Gastrocnemius medialis (tissue), 4 donors: ENCODE measurements at regions not wholly inside any gene's neighbourhood (a gene's known extent, or its start where the extent isn't known, plus 50 kb on each side); places are given as distances from the start of the nearest gene placed in this dataset.

Source experiments
- ATAC-seq, 2 donors: fragments of 150-250 bp; one replicate each; pipeline ENCODE4 v1.9.1; 2016
- DNase-seq, 2 donors: peaks; one replicate each; pipeline ENCODE4 v3.0.0-alpha.2; 2019
- H3K27ac ChIP-seq, 4 donors: fragments of 200-600 bp; sonication (generic); 1 replicate in 1 of 4; 2 replicates in 3 of 4; pipeline ENCODE4 v1.5.1; 2016 to 2018; ENCODE audit warnings: mild to moderate bottlenecking in 2 of 4, moderate library complexity in 1 of 4
- H3K27me3 ChIP-seq, 3 donors: fragments of 200-600 bp; sonication (generic) in 2 of 3; 1 replicate in 1 of 3; 2 replicates in 2 of 3; pipeline versions ENCODE4 v1.5.1 to v1.6.0; 2016 to 2019; ENCODE audit warnings: mild to moderate bottlenecking in 1 of 3, moderate library complexity in 1 of 3
- H3K36me3 ChIP-seq, 2 donors: fragments of 200-600 bp; sonication (generic) in 1 of 2; one replicate each; pipeline ENCODE4 v1.5.1; 2017 to 2018
- H3K4me1 ChIP-seq, 2 donors: fragments of 200-600 bp; sonication (generic) in 1 of 2; one replicate each; pipeline ENCODE4 v1.5.1; 2016 to 2017; ENCODE audit warnings: mild to moderate bottlenecking in 2 of 2
- H3K4me3 ChIP-seq, 4 donors: fragments of 200-600 bp; sonication (generic) in 3 of 4; 1 replicate in 1 of 4; 2 replicates in 3 of 4; pipeline ENCODE4 v1.5.1; 2016 to 2019; ENCODE audit warnings: mild to moderate bottlenecking in 2 of 4
- H3K9me3 ChIP-seq, 3 donors: fragments of 200-600 bp; sonication (generic) in 2 of 3; 1 replicate in 1 of 3; 2 replicates in 2 of 3; pipeline ENCODE4 v1.5.1; 2016 to 2019
- POLR2A ChIP-seq, 2 donors: fragments of 450-650 bp; IDR thresholded peaks; one replicate each; pipeline ENCODE4 v1.6.1; 2017; ENCODE audit warnings: antibody characterized with exemption in 2 of 2, mild to moderate bottlenecking in 2 of 2, moderate library complexity in 2 of 2
- in situ Hi-C, 4 donors: fragments of 200-750 bp; cut with MboI; loops; one replicate each; pipeline versions ENCODE4 v1.15.0 to v1.8.0; 2017; ENCODE audit warnings: low sequenced_read_pairs in 4 of 4
- intact Hi-C: fragments of 100-400 bp; cut with DNase I; formaldehyde crosslinking; loops from one replicate; pipeline ENCODE4 v1.15.1; 2023; ENCODE audit warnings: low total_unique reads
- TF ChIP-seq, protein P1 (sequence below), 5 experiments: fragments of 450-650 bp in 3 of 5; fragments of 200-600 bp in 2 of 5; sonication (generic) in 2 of 5; IDR thresholded peaks in 4 of 5; conservative IDR thresholded peaks in 1 of 5; 1 replicate in 4 of 5; 2 replicates in 1 of 5; pipeline ENCODE4 v1.5.1; 2016 to 2019; ENCODE audit warnings: antibody characterized with exemption in 5 of 5, mild to moderate bottlenecking in 3 of 5, moderate library complexity in 3 of 5

DNA sequence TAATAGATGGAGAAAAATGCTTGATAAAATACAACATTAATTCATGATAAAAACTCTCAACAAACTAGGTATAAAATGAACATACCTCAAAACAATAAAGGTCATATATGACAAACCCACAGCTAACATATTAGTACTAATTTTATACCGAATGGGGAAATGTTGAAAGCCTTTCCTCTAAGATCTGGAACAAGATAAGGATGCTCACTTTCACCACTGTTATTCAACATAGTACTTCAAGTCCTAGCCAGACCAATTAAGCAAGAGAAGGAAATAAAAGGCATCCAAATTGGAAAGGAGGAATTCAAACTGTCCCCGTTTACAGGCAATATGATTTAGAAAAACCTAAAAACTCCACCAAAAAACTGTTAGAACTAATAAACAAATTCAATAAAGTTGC lies 61.5 kb upstream of the CTIF start:
- no peak for TF ChIP-seq POLR2A (IDR thresholded peaks at IDR 0.05)
- TF ChIP-seq, protein P1, sequence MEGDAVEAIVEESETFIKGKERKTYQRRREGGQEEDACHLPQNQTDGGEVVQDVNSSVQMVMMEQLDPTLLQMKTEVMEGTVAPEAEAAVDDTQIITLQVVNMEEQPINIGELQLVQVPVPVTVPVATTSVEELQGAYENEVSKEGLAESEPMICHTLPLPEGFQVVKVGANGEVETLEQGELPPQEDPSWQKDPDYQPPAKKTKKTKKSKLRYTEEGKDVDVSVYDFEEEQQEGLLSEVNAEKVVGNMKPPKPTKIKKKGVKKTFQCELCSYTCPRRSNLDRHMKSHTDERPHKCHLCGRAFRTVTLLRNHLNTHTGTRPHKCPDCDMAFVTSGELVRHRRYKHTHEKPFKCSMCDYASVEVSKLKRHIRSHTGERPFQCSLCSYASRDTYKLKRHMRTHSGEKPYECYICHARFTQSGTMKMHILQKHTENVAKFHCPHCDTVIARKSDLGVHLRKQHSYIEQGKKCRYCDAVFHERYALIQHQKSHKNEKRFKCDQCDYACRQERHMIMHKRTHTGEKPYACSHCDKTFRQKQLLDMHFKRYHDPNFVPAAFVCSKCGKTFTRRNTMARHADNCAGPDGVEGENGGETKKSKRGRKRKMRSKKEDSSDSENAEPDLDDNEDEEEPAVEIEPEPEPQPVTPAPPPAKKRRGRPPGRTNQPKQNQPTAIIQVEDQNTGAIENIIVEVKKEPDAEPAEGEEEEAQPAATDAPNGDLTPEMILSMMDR (IDR thresholded peaks at IDR 0.05 in 4 of 5, conservative IDR thresholded peaks at IDR 0.05 in 1 of 5) = no peak
- Histone ChIP-seq H3K27me3 (no peaks in the 10 kb centered on the region), H3K4me3 (no peak overlapping the region), H3K4me1 (no peaks in the 10 kb centered on the region), H3K27ac (no peak overlapping the region), H3K36me3 (no peaks in the 10 kb centered on the region), H3K9me3 (no peaks in the 10 kb centered on the region)
- no peak for DNase-seq
- no peak for ATAC-seq
- intact Hi-C loops = no loop called here
- in situ Hi-C loops = loop anchor here in 3 of 4 donors (5.0 to 10.0 kb wide), 2 partner anchors 185 to 187 kb away; no protein-coding TSS in a partner anchor

DNA sequence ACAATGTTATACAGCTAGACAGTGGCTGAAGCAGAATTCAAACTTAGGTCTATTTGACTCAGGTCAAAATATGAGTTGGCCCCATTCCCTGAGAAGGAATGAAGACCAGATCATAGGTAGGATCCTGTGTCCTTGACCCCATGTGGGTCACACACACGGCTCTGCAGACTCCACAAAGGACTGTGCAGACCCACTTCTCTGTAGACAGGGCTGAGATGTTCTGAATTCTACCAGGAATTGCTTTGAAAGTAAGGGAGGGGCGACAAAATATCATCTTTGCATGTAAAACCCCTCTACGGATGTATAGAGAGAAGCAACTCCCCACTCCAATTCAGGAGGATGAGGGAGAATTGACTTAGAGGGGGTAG lies 62.3 kb upstream of the CTIF start:
- no peak overlapping the region for H3K27ac ChIP-seq
- intact Hi-C loops (loop anchor here (1.0 kb wide), 1 partner anchor 188 kb away; no protein-coding TSS in a partner anchor), in situ Hi-C loops (loop anchor here in 3 of 4 donors (5.0 to 10.0 kb wide), 2 partner anchors 186 to 188 kb away; no protein-coding TSS in a partner anchor)
- no peak for TF ChIP-seq POLR2A (IDR thresholded peaks at IDR 0.05)
- TF ChIP-seq, protein P1 (IDR thresholded peaks at IDR 0.05 in 4 of 5, conservative IDR thresholded peaks at IDR 0.05 in 1 of 5) = no peak
- no peak overlapping the region for H3K4me3 ChIP-seq
- H3K4me1 ChIP-seq = no peaks in the 10 kb centered on the region
- no peaks in the 10 kb centered on the region for H3K27me3 ChIP-seq
- no peak for DNase-seq
- no peak for ATAC-seq
- H3K36me3 ChIP-seq = no peaks in the 10 kb centered on the region
- no peaks in the 10 kb centered on the region for H3K9me3 ChIP-seq

DNA sequence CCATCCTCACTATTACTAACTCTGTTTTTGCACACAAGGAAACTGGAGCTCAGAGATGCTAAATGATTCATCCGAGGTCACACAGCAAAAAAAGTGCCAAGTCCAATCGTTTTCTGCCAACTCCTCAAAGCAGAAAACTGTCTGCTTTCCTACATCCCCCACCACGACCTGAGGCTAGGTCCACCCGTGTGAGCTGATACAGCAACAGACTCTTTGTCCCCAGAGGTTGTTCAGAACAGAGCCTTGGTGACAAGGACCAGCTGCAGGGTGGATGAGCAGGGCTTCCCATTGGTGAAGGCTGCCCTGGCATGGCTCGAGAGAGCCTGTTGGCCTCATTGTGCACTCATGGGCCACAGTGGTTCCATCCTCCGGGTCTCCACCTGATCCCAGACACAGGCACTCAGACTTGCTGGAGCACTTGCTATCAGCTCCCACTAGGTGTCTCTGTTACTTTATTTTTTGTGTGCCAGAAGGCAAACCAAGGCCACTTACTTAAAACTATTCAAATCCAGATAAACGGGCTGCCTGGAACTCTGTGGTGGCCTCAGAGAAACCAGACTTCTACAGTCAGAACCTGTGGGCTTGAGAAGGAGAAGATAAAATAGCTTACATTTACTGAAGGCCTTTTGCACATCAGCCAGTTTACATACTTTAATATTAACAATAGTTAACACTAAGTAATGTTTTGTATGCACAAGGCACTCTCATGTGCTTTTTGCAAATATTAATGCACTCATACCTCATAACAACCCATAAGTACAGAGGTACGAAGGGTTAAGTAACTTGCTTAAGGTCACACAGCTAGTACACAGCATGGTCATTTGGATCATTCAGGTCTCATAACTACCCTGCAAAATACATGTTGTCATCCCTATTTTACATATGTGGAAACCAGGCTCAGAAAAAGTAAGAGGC lies 62.9 kb upstream of the CTIF start:
- peak in 1 of 2 donors; percentile 29 for DNase-seq
- TF ChIP-seq POLR2A (IDR thresholded peaks at IDR 0.05) = no peak
- TF ChIP-seq, protein P1 (IDR thresholded peaks at IDR 0.05 in 4 of 5, conservative IDR thresholded peaks at IDR 0.05 in 1 of 5) = peak; percentile 66 to 87 (median 83)
- no peaks in the 10 kb centered on the region for H3K27me3 ChIP-seq
- intact Hi-C loops (loop anchor here (1.0 kb wide), 1 partner anchor 188 kb away; no protein-coding TSS in a partner anchor), in situ Hi-C loops (loop anchor here in 3 of 4 donors (5.0 to 10.0 kb wide), 2 partner anchors 186 to 189 kb away; no protein-coding TSS in a partner anchor)
- ATAC-seq = peak; percentile 84 to 90
- no peaks in the 10 kb centered on the region for H3K36me3 ChIP-seq
- H3K4me1 ChIP-seq = no peaks in the 10 kb centered on the region
- H3K9me3 ChIP-seq = no peaks in the 10 kb centered on the region
- H3K4me3 ChIP-seq = no peak overlapping the region
- H3K27ac ChIP-seq = no peak overlapping the region

DNA sequence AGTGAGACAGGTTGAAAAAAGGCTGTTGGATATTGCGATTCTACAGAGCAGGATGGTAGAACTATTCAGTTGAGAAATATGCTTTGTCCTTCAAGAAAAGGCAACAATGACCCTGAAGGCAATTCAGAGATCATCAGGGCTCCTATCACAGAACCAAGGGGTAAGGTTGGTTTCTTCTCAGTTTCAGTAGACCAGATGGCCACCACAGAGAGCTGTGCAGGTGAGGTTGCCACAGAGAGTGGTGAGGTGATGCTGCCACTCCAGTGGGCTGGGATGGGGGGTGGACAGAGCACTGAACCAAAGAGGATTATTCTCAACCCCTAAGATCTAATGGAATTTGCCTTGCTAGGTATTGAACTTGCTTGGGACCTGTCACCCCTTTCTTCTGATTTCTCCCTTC lies 64.6 kb upstream of the ZBTB7C start:
- no peak overlapping the region for H3K27ac ChIP-seq
- H3K36me3 ChIP-seq = no peaks in the 10 kb centered on the region
- ATAC-seq = no peak
- DNase-seq = no peak
- TF ChIP-seq POLR2A (IDR thresholded peaks at IDR 0.05) = no peak
- TF ChIP-seq, protein P1 (IDR thresholded peaks at IDR 0.05 in 4 of 5, conservative IDR thresholded peaks at IDR 0.05 in 1 of 5) = no peak
- no peaks in the 10 kb centered on the region for H3K27me3 ChIP-seq
- intact Hi-C loops (no loop called here), in situ Hi-C loops (loop anchor here in 2 of 4 donors (5.0 to 10.0 kb wide), 2 partner anchors 188 to 191 kb away; no protein-coding TSS in a partner anchor)
- H3K4me3 ChIP-seq = no peak overlapping the region
- H3K4me1 ChIP-seq = no peaks in the 10 kb centered on the region
- H3K9me3 ChIP-seq = no peaks in the 10 kb centered on the region
